ENCODE measurements at regions not wholly inside any gene's neighbourhood (a gene's known extent, or its start where the extent isn't known, plus 50 kb on each side); places are given as distances from the start of the nearest gene placed in this dataset.

DNA sequence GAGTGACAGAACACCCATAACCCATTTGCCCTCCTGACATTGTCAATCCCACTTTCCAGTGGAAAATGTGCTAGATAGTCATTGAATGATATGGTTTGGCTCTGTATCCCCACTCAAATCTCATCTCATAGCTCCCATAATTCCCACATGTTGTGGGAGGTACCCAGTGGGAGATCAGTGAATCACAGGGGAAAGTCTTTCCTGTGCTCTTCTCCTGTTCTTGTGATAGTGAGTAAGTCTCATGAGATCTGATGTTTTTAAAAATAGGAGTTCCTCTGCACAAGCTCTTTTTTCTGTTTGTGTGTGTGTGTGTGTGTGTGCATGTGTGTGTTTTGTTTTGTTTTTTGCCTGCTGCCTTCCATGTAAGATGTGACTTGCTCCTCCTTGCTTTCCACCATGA lies 191.7 kb downstream of the ARRDC4 start:
- no peak overlapping the region for H3K4me2 ChIP-seq (ENCODE audit: insufficient read depth, low read length)
- no peaks in the 10 kb centered on the region for H3K9me3 ChIP-seq (replicated peaks; ENCODE audit: control insufficient read depth, insufficient read depth, low read depth, low read length)
- no TSS peak for BruUV-seq (replicated peaks)
- in situ Hi-C loops (cut with MboI) (no loop called here), intact Hi-C loops (cut with micrococcal nuclease) (no loop called here)
- no peak for DNase-seq (ENCODE audit: extremely low read depth in 1 of 4, low spot score in 3 of 4)
- ATAC-seq: no peak
- H3K27ac ChIP-seq (ENCODE audit: extremely low read depth, low read depth, low read length): no peak overlapping the region
- H3K27me3 ChIP-seq (ENCODE audit: control insufficient read depth in 2 of 2, insufficient read depth in 2 of 2, low read length in 2 of 2): peaks cover 0 to 14% of the 10 kb centered on the region in 2 experiments; a peak in 2 of 5 replicates
- H3K36me3 ChIP-seq (ENCODE audit: control insufficient read depth, insufficient read depth, low read length): no peaks in the 10 kb centered on the region
- TF ChIP-seq ZNF174 (CRISPR knock-in tag; IDR thresholded peaks at IDR 0.05) (no peak), BMI1 (IDR thresholded peaks at IDR 0.05; ENCODE audit: low read length) (no peak), PURB (CRISPR knock-in tag; IDR thresholded peaks at IDR 0.05; ENCODE audit: low read depth) (no peak), FOXJ2 (tag; IDR thresholded peaks at IDR 0.05) (no peak), ZNF507 (tag; conservative IDR thresholded peaks at IDR 0.05) (no peak), SNIP1 (IDR thresholded peaks at IDR 0.05; ENCODE audit: low read depth) (no peak)
- TF ChIP-seq, protein P1, sequence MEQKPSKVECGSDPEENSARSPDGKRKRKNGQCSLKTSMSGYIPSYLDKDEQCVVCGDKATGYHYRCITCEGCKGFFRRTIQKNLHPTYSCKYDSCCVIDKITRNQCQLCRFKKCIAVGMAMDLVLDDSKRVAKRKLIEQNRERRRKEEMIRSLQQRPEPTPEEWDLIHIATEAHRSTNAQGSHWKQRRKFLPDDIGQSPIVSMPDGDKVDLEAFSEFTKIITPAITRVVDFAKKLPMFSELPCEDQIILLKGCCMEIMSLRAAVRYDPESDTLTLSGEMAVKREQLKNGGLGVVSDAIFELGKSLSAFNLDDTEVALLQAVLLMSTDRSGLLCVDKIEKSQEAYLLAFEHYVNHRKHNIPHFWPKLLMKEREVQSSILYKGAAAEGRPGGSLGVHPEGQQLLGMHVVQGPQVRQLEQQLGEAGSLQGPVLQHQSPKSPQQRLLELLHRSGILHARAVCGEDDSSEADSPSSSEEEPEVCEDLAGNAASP (IDR thresholded peaks at IDR 0.05): no peak
- H3K9ac ChIP-seq (ENCODE audit: insufficient read depth in 1 of 2, low read depth in 2 of 2, low read length in 2 of 2): no peak overlapping the region
- no peak overlapping the region for H2AFZ ChIP-seq (ENCODE audit: low read depth, low read length)
- no peaks in the 10 kb centered on the region for H3K9me1 ChIP-seq (ENCODE audit: control insufficient read depth, insufficient read depth, low read length)
- no peak overlapping the region for H3K4me3 ChIP-seq
- FAIRE-seq: no peak
- no peaks in the 10 kb centered on the region for H4K20me1 ChIP-seq (replicated peaks; ENCODE audit: control insufficient read depth, insufficient read depth, low read length)
- ChIA-PET CTCF (ENCODE audit: low intra/inter-chr PET ratio) (no interaction called here), POLR2A (no interaction called here)
- H3K4me1 ChIP-seq (replicated peaks in 1 of 2; ENCODE audit: control insufficient read depth in 2 of 2, insufficient read depth in 2 of 2, low read length in 2 of 2): no peaks in the 10 kb centered on the region
- H3K79me2 ChIP-seq (ENCODE audit: control insufficient read depth, insufficient read depth, low read length): no peaks in the 10 kb centered on the region

DNA sequence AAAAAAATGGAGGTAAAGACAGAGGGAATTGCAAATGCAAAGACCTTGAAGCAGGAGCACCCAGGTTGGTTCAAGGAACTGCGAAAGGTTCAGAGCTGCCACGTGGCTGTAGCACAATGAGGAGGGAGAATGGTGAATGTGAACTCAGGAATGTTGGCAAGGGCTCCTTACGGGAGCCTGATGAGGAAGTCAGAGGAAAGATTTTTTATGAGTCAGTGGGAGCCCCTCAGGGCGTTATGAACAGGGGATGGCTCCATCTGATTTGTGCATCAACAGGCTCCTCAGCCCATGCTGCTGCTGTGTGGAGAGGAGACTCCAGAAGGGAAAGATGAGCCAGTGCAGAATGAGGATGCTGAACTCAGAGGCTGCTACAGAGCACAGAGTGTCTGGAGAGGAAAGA lies 194.4 kb downstream of the ARRDC4 start:
- Histone ChIP-seq H3K79me2 (ENCODE audit: control insufficient read depth, insufficient read depth, low read length) (no peaks in the 10 kb centered on the region), H4K20me1 (replicated peaks; ENCODE audit: control insufficient read depth, insufficient read depth, low read length) (no peaks in the 10 kb centered on the region), H3K4me3 (no peak overlapping the region), H3K27me3 (ENCODE audit: control insufficient read depth in 2 of 2, insufficient read depth in 2 of 2, low read length in 2 of 2) (peaks cover 0 to under 1% of the 10 kb centered on the region in 2 experiments; a peak in 1 of 5 replicates), H2AFZ (ENCODE audit: low read depth, low read length) (no peak overlapping the region), H3K36me3 (ENCODE audit: control insufficient read depth, insufficient read depth, low read length) (no peaks in the 10 kb centered on the region), H3K9me1 (ENCODE audit: control insufficient read depth, insufficient read depth, low read length) (no peaks in the 10 kb centered on the region), H3K4me1 (replicated peaks in 1 of 2; ENCODE audit: control insufficient read depth in 2 of 2, insufficient read depth in 2 of 2, low read length in 2 of 2) (no peaks in the 10 kb centered on the region), H3K9ac (ENCODE audit: insufficient read depth in 1 of 2, low read depth in 2 of 2, low read length in 2 of 2) (no peak overlapping the region), H3K9me3 (replicated peaks; ENCODE audit: control insufficient read depth, insufficient read depth, low read depth, low read length) (no peaks in the 10 kb centered on the region), H3K4me2 (ENCODE audit: insufficient read depth, low read length) (no peak overlapping the region), H3K27ac (ENCODE audit: extremely low read depth, low read depth, low read length) (no peak overlapping the region)
- CTCF ChIA-PET (ENCODE audit: low intra/inter-chr PET ratio): no interaction called here
- ATAC-seq: no peak
- DNase-seq (ENCODE audit: extremely low read depth in 1 of 4, low spot score in 3 of 4): no peak
- no TSS peak for BruUV-seq (replicated peaks)
- POLR2A ChIA-PET: no interaction called here
- in situ Hi-C loops (cut with MboI) (no loop called here), intact Hi-C loops (cut with micrococcal nuclease) (no loop called here)
- TF ChIP-seq TSC22D4 (tag; IDR thresholded peaks at IDR 0.05): no peak
- no peak for TF ChIP-seq POLR2H (tag; IDR thresholded peaks at IDR 0.05; ENCODE audit: low read depth)
- no peak for TF ChIP-seq ESRRA (IDR thresholded peaks at IDR 0.05; ENCODE audit: borderline replicate concordance, low read depth)
- no peak for TF ChIP-seq TCF3 (CRISPR knock-in tag; IDR thresholded peaks at IDR 0.05)
- no peak for TF ChIP-seq SMAD4 (CRISPR knock-in tag; conservative IDR thresholded peaks at IDR 0.05)
- no peak for TF ChIP-seq TEAD1 (CRISPR knock-in tag; IDR thresholded peaks at IDR 0.05)
- no peak for FAIRE-seq
- 0% methylated on average over 4 of the region's 4 CpGs for WGBS (ENCODE audit: insufficient coverage, low coverage, missing lambda C conversion rate)
